ENCODE measurements at regions not wholly inside any gene's neighbourhood (a gene's known extent, or its start where the extent isn't known, plus 50 kb on each side); places are given as distances from the start of the nearest gene placed in this dataset.

- TF ChIP-seq CTCF (conservative IDR thresholded peaks at IDR 0.05; ENCODE audit: low read depth, low read length) (no peak), EZH2 (IDR thresholded peaks at IDR 0.05; ENCODE audit: low read length, unreplicated experiment) (no peak), EZH2phosphoT487 (IDR thresholded peaks at IDR 0.05; ENCODE audit: borderline replicate concordance, low read length) (no peak)
These were observed 213.5 kb upstream of the PTGFR start for GRCh38 chr1:78277253-78277652.

Measured in PC-3 (cell line).